Activated B cell treated with CpG ODN at 0.5 μM for 24 hours (primary cell): ENCODE measurements at regions not wholly inside any gene's neighbourhood (a gene's known extent, or its start where the extent isn't known, plus 50 kb on each side); places are given as distances from the start of the nearest gene placed in this dataset.

Experiments
- ATAC-seq: fragments of 200-7000 bp; cut with Tn5 transposase; one replicate; pipeline ENCODE4 v1.10.0; 2021; ENCODE audit warnings: low read depth, mild to moderate bottlenecking, moderate library complexity
- CTCF ChIA-PET: fragments of 350-600 bp; sonication (Branson Sonifier 250); formaldehyde crosslinking; loops from one replicate; lab custom pipeline; 2021; ENCODE audit warnings: antibody characterized with exemption; lab: Charles Lee
- POLR2A ChIA-PET: fragments of 350-600 bp; sonication (Branson Sonifier 250); formaldehyde crosslinking; loops from one replicate; lab custom pipeline; 2021; ENCODE audit warnings: antibody characterized with exemption; lab: Charles Lee
- DNase-seq: peaks from one replicate; pipeline ENCODE4 v3.0.0; 2022
- H3K27ac Mint-ChIP-seq: one replicate; pipeline ENCODE4 v1.8.0; 2020; ENCODE audit warnings: mixed read lengths
- H3K27me3 Mint-ChIP-seq: one replicate; pipeline ENCODE4 v1.8.0; 2021; ENCODE audit warnings: mixed read lengths
- H3K36me3 Mint-ChIP-seq: one replicate; pipeline ENCODE4 v1.8.0; 2021; ENCODE audit warnings: low read depth, mixed read lengths
- H3K4me1 Mint-ChIP-seq: one replicate; pipeline ENCODE4 v1.8.0; 2021; ENCODE audit warnings: mixed read lengths
- H3K4me3 Mint-ChIP-seq: one replicate; pipeline ENCODE4 v1.8.0; 2020; ENCODE audit warnings: mild to moderate bottlenecking, mixed read lengths
- H3K9me3 Mint-ChIP-seq: one replicate; pipeline ENCODE4 v1.8.0; 2020; ENCODE audit warnings: mixed read lengths
- intact Hi-C: fragments of 100-400 bp; cut with micrococcal nuclease; formaldehyde crosslinking; loops from one replicate; pipeline ENCODE4 v1.15.1; 2024
- TF ChIP-seq, protein P1 (sequence below): fragments of 200-600 bp; IDR thresholded peaks from one replicate; pipeline ENCODE4 v1.8.0; 2022; ENCODE audit warnings: antibody characterized with exemption, mild to moderate bottlenecking

DNA sequence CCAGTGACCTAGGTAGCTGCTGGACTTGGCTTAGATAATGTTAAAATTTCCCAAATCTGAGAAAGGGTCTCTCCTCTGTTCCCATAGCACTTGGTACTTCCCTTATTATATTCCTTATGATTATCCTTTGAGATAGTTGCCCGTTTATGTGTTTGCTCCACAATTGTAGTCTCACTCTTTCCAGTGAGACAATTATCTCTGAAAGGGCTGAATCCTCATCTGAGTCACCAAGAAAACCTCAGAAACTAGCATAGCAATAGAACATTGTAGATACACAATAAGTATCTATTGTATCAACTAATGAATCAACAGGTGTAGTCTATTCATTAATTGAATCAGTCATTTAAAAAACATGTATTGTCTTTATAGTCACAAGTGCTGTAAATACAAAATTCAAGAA lies 119.1 kb upstream of the FAR2 start:
- Mint-ChIP-seq H3K4me1 (no peaks in the 10 kb centered on the region), H3K27me3 (peaks cover 3% of the 10 kb centered on the region), H3K9me3 (no peaks in the 10 kb centered on the region), H3K36me3 (no peaks in the 10 kb centered on the region), H3K4me3 (no peak overlapping the region), H3K27ac (no peak overlapping the region)
- ChIA-PET CTCF (no interaction called here), POLR2A (no interaction called here)
- DNase-seq (no peak), ATAC-seq (no peak)
- TF ChIP-seq, protein P1, sequence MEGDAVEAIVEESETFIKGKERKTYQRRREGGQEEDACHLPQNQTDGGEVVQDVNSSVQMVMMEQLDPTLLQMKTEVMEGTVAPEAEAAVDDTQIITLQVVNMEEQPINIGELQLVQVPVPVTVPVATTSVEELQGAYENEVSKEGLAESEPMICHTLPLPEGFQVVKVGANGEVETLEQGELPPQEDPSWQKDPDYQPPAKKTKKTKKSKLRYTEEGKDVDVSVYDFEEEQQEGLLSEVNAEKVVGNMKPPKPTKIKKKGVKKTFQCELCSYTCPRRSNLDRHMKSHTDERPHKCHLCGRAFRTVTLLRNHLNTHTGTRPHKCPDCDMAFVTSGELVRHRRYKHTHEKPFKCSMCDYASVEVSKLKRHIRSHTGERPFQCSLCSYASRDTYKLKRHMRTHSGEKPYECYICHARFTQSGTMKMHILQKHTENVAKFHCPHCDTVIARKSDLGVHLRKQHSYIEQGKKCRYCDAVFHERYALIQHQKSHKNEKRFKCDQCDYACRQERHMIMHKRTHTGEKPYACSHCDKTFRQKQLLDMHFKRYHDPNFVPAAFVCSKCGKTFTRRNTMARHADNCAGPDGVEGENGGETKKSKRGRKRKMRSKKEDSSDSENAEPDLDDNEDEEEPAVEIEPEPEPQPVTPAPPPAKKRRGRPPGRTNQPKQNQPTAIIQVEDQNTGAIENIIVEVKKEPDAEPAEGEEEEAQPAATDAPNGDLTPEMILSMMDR: no peak
- intact Hi-C loops: no loop called here

DNA sequence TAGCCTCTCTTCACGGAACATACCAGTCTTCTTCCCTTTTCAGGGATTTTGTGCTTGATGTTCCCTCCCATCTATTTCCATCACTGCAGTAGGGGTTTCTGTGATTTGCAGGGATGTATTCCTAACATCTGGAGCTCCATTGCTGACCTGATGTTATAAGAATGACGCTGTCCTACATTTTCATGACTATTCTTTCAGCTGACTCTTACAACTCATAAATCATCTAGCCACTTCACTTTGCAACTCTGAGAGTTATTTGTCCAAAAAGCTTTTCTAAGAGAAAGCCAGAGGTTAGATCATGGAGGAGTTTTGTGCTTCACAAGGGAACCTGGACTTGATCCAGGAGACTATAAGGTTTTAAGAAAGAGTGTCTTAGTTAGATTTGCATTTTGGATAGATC lies 116.6 kb upstream of the FAR2 start:
- POLR2A ChIA-PET: no interaction called here
- Mint-ChIP-seq H3K4me1 (no peaks in the 10 kb centered on the region), H3K9me3 (no peaks in the 10 kb centered on the region), H3K27me3 (peaks cover 3% of the 10 kb centered on the region), H3K36me3 (no peaks in the 10 kb centered on the region), H3K27ac (no peak overlapping the region), H3K4me3 (no peak overlapping the region)
- ATAC-seq: no peak
- TF ChIP-seq, protein P1: no peak
- CTCF ChIA-PET: no interaction called here
- no peak for DNase-seq
- intact Hi-C loops: no loop called here

DNA sequence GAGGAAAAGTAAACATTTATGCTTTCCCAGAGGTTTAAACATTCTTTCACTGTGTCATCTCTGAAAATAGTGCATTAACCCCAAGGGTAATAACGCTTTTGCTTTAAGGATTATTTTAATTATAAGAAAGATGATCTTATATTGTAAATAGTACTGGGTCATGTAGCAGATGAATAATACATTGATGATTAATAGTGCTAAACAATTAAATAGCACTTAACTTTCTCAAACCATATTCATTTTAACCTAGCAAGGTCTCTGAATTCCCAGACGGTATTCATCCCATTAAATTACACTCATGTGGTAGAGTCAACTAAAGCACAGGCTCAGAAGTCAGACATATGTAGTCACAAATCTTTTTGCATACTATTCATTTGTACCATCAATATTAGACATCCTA lies 115.6 kb upstream of the FAR2 start:
- no peak overlapping the region for H3K27ac Mint-ChIP-seq
- DNase-seq (no peak), ATAC-seq (no peak)
- H3K27me3 Mint-ChIP-seq: peaks cover 3% of the 10 kb centered on the region
- ChIA-PET CTCF (no interaction called here), POLR2A (no interaction called here)
- H3K9me3 Mint-ChIP-seq: no peaks in the 10 kb centered on the region
- H3K36me3 Mint-ChIP-seq: no peaks in the 10 kb centered on the region
- no peaks in the 10 kb centered on the region for H3K4me1 Mint-ChIP-seq
- TF ChIP-seq, protein P1: no peak
- intact Hi-C loops: no loop called here
- no peak overlapping the region for H3K4me3 Mint-ChIP-seq

DNA sequence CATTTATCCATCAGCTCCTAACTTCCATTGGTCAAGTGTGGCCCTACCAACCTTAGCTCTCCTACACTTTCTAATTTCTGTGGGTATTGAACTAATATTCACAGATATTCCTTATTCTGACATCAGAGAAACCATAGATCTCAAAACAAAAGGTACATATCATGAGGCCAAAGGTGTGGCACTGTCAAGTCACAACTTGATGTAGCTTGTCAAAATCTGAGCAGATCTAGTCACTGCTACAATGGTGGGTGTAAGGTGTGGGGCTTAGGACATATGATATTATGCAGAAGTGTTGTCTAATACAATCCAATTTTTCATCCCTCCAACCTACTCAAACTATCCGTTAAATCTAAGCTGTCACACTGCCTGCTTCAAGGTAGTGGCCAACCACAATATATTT lies 114.0 kb upstream of the FAR2 start:
- H3K27ac Mint-ChIP-seq: no peak overlapping the region
- H3K9me3 Mint-ChIP-seq: no peaks in the 10 kb centered on the region
- no peaks in the 10 kb centered on the region for H3K4me1 Mint-ChIP-seq
- TF ChIP-seq, protein P1: no peak
- intact Hi-C loops: no loop called here
- POLR2A ChIA-PET: no interaction called here
- peaks cover 4% of the 10 kb centered on the region for H3K27me3 Mint-ChIP-seq
- no peak overlapping the region for H3K4me3 Mint-ChIP-seq
- CTCF ChIA-PET: no interaction called here
- H3K36me3 Mint-ChIP-seq: no peaks in the 10 kb centered on the region
- DNase-seq (no peak), ATAC-seq (no peak)

DNA sequence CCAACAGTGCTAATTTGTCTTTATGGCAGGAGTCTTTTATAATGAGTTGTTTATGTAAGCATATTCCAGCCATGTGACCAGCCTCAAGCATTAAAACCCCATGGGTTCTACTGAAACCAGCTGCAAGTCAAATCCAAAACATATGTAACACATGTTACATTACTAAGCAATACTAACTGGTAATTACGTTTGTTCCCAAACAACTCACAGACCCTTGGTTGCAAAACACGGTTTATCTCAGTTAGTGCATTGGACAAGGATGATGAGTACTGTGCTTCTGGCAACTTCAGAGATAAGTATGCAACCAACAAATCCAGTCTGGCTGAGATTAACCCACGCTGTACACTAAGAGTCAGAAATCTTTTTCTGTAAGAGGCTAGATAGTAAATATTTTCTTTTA lies 110.1 kb upstream of the FAR2 start:
- TF ChIP-seq, protein P1: no peak
- CTCF ChIA-PET: no interaction called here
- H3K27ac Mint-ChIP-seq: no peak overlapping the region
- intact Hi-C loops: no loop called here
- no peaks in the 10 kb centered on the region for H3K36me3 Mint-ChIP-seq
- no peak overlapping the region for H3K4me3 Mint-ChIP-seq
- DNase-seq (no peak), ATAC-seq (no peak)
- H3K9me3 Mint-ChIP-seq: no peaks in the 10 kb centered on the region
- peaks cover 10% of the 10 kb centered on the region for H3K27me3 Mint-ChIP-seq
- no peaks in the 10 kb centered on the region for H3K4me1 Mint-ChIP-seq
- POLR2A ChIA-PET: no interaction called here
